ENCODE measurements at regions not wholly inside any gene's neighbourhood (a gene's known extent, or its start where the extent isn't known, plus 50 kb on each side); places are given as distances from the start of the nearest gene placed in this dataset.

- TF ChIP-seq CTCF (IDR thresholded peaks at IDR 0.05), result no peak
- TF ChIP-seq POLR2A (IDR thresholded peaks at IDR 0.05), result no peak
Measured at GRCh38 chr5:31047621-31048020, 145.9 kb upstream of the CDH6 start.

Data from body of pancreas (tissue), 4 donors.